ENCODE measurements at regions not wholly inside any gene's neighbourhood (a gene's known extent, or its start where the extent isn't known, plus 50 kb on each side); places are given as distances from the start of the nearest gene placed in this dataset.
"Not testable (repeated sequence)": the region's sequence is repeated elsewhere in the genome, so short reads cannot be mapped to it uniquely, and the experiment has no call there.

DNA sequence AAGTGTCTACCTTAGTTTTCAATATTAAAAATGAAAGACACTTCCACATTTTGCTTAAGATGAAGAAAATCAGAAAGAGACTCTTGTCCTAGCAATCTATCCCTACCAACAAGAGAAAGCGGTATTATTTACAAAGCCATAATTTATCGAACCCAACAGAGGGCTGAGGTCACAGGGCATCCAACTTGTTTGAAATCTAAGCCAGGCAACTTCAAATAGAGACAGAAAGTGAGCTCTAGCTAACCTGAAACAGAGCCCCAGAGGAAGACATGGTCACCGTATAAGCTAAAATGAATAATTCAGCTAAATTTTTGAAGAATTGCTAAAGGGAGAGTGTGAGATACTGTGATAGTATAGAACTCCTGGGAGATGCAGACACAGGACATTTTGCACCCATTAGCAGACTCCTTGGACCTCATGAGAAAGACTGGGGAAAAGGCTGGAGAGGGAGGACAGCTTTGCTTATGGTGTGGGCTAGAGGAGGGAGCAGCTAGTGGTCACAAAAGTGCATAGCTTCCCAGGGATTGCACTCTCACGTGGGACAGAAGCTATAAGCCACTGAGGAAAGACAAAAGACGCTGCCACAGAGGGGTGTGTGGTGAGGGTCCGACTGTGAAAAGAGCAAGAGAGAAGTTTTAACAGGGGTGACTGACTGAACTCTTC lies 624.2 kb upstream of the GRIN3A start:
- Mint-ChIP-seq H3K4me1 (no peaks in the 10 kb centered on the region), H3K27me3 (no peaks in the 10 kb centered on the region), H3K27ac (no peak overlapping the region), H3K9me3 (peaks cover 2% of the 10 kb centered on the region), H3K4me3 (no peak overlapping the region), H3K36me3 (ENCODE audit: low read depth) (no peaks in the 10 kb centered on the region)
- no peak for DNase-seq
- CTCF ChIA-PET, result no interaction called here
- POLR2A ChIA-PET, result no interaction called here

DNA sequence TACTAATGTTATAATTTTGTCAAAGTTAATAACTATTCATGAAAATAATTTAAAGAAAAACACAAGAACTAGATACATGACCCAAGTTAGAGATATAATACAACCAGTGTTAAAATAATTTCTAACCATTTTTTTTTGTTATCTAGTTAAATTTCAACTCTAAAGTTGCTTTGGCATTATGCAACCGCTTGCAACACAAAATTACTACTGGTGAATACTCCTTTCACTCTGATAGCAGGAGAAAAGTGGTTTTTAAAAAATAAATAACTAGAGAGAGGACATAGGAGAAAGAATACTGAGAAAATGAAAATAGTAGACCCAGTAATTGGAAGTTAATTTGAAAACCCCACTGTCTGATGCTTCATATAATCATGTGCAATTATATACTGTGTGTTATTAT lies 622.4 kb upstream of the GRIN3A start:
- Mint-ChIP-seq H3K4me3 (no peak overlapping the region), H3K36me3 (ENCODE audit: low read depth) (no peaks in the 10 kb centered on the region), H3K4me1 (no peaks in the 10 kb centered on the region), H3K27me3 (no peaks in the 10 kb centered on the region), H3K27ac (no peak overlapping the region), H3K9me3 (peaks cover 8% of the 10 kb centered on the region)
- CTCF ChIA-PET, result no interaction called here
- POLR2A ChIA-PET, result no interaction called here
- DNase-seq, result no peak

DNA sequence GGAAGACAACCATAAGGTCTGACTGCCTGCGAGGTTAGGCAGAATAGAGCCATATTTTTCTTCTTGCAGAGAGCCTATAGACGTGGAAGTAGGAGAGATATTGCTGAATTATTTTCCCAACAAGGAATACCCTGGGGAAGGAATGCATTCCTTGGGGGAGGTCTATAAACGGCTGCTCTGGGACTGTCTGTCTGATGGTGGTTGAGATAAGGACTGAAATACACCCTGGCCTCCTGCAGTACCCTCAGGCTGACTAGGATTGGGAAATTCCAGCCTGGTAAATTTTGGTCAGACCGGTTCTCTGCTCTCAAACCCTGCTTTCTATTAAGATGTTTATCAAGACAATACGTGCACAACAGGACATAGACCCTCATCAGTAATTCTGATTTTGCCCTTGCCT lies 617.5 kb upstream of the GRIN3A start:
- Mint-ChIP-seq H3K27me3 (no peaks in the 10 kb centered on the region), H3K36me3 (ENCODE audit: low read depth) (no peaks in the 10 kb centered on the region), H3K9me3 (peaks cover 7% of the 10 kb centered on the region), H3K4me1 (no peaks in the 10 kb centered on the region), H3K4me3 (no peak overlapping the region), H3K27ac (no peak overlapping the region)
- ChIA-PET POLR2A (no interaction called here), CTCF (no interaction called here)
- DNase-seq, result no peak

DNA sequence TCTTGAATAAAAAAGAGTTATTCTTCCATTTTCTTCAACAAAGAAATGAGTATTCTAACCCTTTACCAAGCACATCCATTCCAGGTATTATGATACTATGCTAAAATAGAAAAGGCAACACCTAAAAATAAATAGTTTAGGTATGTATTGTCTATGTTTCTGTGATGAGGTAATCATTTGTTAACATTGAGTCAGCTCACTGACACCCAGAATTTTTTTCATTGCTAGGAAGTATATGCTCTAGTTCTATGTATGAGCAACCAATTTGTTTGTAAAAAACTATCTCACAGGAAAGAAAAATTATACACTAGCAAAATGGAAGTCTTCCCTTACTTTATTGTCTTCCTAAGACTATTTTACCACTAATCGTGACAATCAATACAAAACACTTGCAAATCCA lies 615.6 kb upstream of the GRIN3A start:
- H3K27me3 Mint-ChIP-seq, result no peaks in the 10 kb centered on the region
- no peak overlapping the region for H3K4me3 Mint-ChIP-seq
- POLR2A ChIA-PET, result no interaction called here
- no peak overlapping the region for H3K27ac Mint-ChIP-seq
- H3K4me1 Mint-ChIP-seq, result no peaks in the 10 kb centered on the region
- H3K9me3 Mint-ChIP-seq, result peaks cover 9% of the 10 kb centered on the region
- DNase-seq, result no peak
- H3K36me3 Mint-ChIP-seq (ENCODE audit: low read depth), result no peaks in the 10 kb centered on the region
- CTCF ChIA-PET, result no interaction called here

DNA sequence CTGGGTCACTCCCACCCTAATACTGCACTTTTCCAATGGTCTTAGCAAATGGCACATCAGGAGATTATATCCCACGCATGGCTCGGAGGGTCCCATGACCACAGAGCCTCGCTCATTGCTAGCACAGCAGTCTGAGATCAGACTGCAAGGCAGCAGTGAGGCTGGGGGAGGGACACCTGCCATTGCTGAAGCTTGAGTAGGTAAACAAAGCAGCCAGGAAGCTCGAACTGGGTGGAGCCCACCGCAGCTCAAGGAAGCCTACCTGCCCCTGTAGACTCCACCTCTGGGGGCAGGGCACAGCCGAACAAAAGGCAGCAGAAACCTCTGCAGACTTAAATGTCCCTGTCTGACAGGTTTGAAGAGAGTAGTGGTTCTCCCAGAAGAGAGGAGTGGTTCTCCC lies 599.0 kb upstream of the GRIN3A start:
- H3K4me3 Mint-ChIP-seq; H3K27ac Mint-ChIP-seq; H3K27me3 Mint-ChIP-seq; H3K4me1 Mint-ChIP-seq; CTCF ChIA-PET; H3K9me3 Mint-ChIP-seq; DNase-seq; H3K36me3 Mint-ChIP-seq (ENCODE audit: low read depth); POLR2A ChIA-PET: not testable (repeated sequence)

DNA sequence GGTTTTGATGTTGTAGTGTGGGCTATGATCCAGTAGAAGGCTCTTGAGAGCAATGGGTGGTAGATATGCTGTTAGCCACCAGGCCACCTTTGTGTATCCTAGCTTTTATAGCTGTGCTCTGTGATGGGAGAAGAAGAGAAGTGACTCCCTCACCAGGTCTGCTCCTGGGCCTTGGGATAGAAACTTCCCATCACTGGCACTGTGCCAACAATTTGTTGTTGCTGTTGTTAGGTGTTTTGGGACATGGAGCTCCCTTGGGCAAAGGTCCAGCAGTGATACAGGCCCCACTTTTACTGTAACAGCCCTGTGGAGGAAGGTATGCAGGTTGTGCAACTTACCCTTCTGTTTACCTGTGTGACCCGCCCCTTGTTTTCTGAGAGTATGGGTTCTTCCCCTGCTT lies 570.9 kb upstream of the GRIN3A start:
- Mint-ChIP-seq H3K9me3 (peaks cover 5% of the 10 kb centered on the region), H3K36me3 (ENCODE audit: low read depth) (no peaks in the 10 kb centered on the region), H3K4me3 (no peak overlapping the region), H3K4me1 (no peaks in the 10 kb centered on the region), H3K27me3 (no peaks in the 10 kb centered on the region), H3K27ac (no peak overlapping the region)
- CTCF ChIA-PET, result no interaction called here
- POLR2A ChIA-PET, result no interaction called here
- no peak for DNase-seq

DNA sequence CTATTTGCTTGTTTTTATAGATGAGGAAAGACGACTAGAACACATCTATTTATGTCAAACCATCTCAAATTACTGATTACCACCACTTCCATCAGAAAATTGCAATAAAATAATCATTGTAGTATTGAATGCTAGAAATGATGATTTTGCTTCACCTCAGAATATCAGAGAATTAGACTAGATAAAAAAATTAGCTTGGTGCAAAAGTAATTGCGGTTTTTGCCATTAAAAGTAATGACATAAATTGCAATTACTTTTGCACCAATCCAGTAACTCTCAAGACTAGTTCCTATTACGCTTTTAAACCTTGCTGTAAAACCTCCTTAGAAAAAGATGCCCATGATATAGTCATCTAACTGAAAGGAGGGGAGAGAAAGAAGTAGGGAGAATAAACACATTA lies 556.7 kb upstream of the GRIN3A start:
- no peak for DNase-seq
- H3K27me3 Mint-ChIP-seq, result no peaks in the 10 kb centered on the region
- POLR2A ChIA-PET, result no interaction called here
- no peak overlapping the region for H3K4me3 Mint-ChIP-seq
- CTCF ChIA-PET, result no interaction called here
- H3K27ac Mint-ChIP-seq, result no peak overlapping the region
- H3K9me3 Mint-ChIP-seq, result peaks cover 6% of the 10 kb centered on the region
- H3K36me3 Mint-ChIP-seq (ENCODE audit: low read depth), result no peaks in the 10 kb centered on the region
- H3K4me1 Mint-ChIP-seq, result no peaks in the 10 kb centered on the region

DNA sequence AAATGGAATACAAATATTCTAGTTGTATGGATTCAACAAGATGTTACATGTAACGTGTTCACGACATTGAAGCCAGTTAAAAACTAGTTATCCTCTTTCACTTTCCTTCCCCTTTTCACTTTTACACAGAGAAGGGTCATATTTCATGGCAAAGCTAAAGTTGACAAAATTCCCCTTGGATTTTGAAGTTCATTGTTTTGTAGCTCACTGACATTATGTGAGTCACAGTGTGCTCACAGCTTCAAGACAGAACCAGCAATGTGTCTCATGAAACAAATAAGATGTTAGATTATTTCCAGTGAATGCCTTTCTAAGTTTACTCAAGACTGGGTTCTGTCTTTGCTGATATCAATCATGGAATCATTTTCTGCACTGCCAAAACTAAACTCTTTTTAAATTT lies 535.5 kb upstream of the GRIN3A start:
- Mint-ChIP-seq H3K4me1 (no peaks in the 10 kb centered on the region), H3K4me3 (no peak overlapping the region), H3K27ac (no peak overlapping the region), H3K36me3 (ENCODE audit: low read depth) (no peaks in the 10 kb centered on the region), H3K9me3 (peaks cover 4% of the 10 kb centered on the region), H3K27me3 (no peaks in the 10 kb centered on the region)
- ChIA-PET POLR2A (no interaction called here), CTCF (no interaction called here)
- DNase-seq, result no peak

DNA sequence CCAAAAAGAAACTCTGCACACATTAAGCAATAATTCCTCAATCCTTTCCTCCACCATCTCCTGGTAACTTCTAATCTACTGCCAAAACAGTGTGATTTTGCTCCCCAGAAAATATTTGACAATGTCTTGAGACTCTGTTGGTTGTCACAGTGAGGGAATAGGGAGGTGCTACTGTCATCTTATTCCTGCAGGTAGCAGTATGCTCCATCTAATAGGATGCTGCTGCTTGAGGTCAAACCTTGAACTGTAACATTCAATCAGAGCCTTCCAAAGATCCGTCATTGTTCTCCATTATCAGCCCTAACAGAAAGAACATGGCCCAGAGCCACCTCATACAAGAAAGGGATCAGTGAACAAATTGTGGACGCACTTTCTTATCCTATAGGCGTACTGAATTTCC lies 514.7 kb upstream of the GRIN3A start:
- Mint-ChIP-seq H3K4me1 (no peaks in the 10 kb centered on the region), H3K36me3 (ENCODE audit: low read depth) (no peaks in the 10 kb centered on the region), H3K27ac (no peak overlapping the region), H3K4me3 (no peak overlapping the region), H3K27me3 (no peaks in the 10 kb centered on the region), H3K9me3 (peaks cover 1% of the 10 kb centered on the region)
- CTCF ChIA-PET, result no interaction called here
- DNase-seq, result no peak
- POLR2A ChIA-PET, result no interaction called here

DNA sequence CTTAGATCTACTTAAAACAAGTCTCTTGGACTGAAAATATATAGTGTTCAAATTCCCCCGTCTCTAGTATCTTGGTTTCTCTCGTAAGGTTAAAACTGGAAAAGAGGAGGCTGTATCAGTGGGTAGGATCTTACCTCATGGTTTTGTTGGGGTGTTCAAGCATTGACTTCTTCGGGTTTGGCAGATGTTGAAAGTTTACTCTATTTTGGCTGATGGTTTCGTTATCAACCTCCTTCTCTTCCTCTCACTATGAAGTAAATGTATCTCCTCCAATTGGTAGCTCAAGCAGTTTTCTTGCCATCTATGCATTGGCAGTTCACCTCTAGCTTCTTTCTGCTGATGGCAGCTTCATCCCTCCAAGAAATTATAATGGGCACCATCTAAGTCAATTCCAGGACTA lies 506.5 kb upstream of the GRIN3A start:
- H3K4me1 Mint-ChIP-seq, result no peaks in the 10 kb centered on the region
- POLR2A ChIA-PET, result no interaction called here

DNA sequence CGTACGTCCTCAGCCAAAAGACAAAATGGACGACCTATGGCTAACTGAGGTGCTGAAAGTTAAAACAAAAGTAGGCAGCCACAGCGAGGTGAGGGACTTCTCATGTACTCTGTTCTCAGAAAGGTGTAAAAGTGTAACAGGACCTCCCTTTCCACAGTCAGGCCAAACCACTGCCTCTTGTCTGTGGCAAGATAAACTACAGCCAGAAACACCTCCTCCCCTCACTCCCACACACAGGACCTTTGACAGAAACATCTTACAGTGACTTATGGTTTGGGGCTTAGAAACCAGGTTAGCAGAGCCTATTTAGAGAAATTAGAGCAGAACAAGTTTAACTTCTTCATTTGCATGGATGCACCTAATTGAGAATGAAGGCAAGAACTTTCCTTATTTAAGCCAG lies 499.1 kb upstream of the GRIN3A start:
- ChIA-PET POLR2A (no interaction called here), CTCF (no interaction called here)
- Mint-ChIP-seq H3K27me3 (no peaks in the 10 kb centered on the region), H3K4me1 (no peaks in the 10 kb centered on the region), H3K9me3 (no peaks in the 10 kb centered on the region), H3K36me3 (ENCODE audit: low read depth) (no peaks in the 10 kb centered on the region), H3K4me3 (no peak overlapping the region), H3K27ac (no peak overlapping the region)
- DNase-seq, result no peak

More for the DNA sequence above, 506.5 kb upstream of the GRIN3A start:
- CTCF ChIA-PET, result no interaction called here
- H3K27me3 Mint-ChIP-seq, result no peaks in the 10 kb centered on the region
- H3K36me3 Mint-ChIP-seq (ENCODE audit: low read depth), result no peaks in the 10 kb centered on the region
- no peak overlapping the region for H3K27ac Mint-ChIP-seq
- no peak overlapping the region for H3K4me3 Mint-ChIP-seq
- DNase-seq, result no peak
- peaks cover 5% of the 10 kb centered on the region for H3K9me3 Mint-ChIP-seq

DNA sequence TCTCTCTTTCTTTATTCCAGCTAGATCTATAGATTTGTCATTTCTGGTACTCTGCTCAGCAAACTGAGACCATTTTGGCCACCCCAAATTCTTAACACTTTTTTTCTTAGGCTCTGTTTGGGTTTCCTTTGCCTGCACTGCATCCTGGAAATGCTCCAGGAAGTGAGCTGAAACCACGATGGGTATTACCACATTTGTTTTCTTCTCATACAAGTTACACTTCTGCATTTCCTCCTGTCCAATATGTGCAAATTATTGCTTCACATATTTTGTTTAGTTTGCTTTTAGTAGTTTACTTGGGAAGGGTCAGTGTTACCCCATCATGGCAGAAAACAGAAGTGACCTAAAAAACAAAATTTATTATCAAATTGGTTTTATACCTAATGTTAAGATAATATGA lies 498.6 kb upstream of the GRIN3A start:
- ChIA-PET POLR2A (no interaction called here), CTCF (no interaction called here)
- no peaks in the 10 kb centered on the region for H3K27me3 Mint-ChIP-seq
- no peaks in the 10 kb centered on the region for H3K9me3 Mint-ChIP-seq
- H3K4me1 Mint-ChIP-seq, result no peaks in the 10 kb centered on the region
- H3K4me3 Mint-ChIP-seq, result no peak overlapping the region
- no peak for DNase-seq
- H3K27ac Mint-ChIP-seq, result no peak overlapping the region
- no peaks in the 10 kb centered on the region for H3K36me3 Mint-ChIP-seq (ENCODE audit: low read depth)

DNA sequence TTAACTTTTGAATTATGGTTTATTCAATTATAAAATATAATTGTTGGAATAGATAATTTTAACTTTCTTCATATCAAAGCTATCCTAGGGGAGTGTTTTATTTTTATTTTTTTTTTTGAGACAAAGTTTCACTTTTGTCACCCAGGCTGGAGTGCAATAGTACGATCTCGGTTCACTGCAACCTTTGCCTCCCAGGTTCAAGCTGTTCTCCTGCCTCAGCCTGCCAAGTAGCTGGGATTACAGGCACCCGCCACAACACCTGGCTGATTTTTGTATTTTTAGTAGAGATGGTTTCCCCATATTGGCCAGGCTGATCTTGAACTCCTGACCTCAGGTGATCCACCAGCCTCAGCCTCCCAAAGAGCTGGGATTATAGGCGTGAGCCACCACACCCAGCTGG lies 489.0 kb upstream of the GRIN3A start:
- DNase-seq; H3K27ac Mint-ChIP-seq; H3K4me1 Mint-ChIP-seq; H3K27me3 Mint-ChIP-seq; POLR2A ChIA-PET; H3K4me3 Mint-ChIP-seq; H3K36me3 Mint-ChIP-seq (ENCODE audit: low read depth); CTCF ChIA-PET; H3K9me3 Mint-ChIP-seq: not testable (repeated sequence)

DNA sequence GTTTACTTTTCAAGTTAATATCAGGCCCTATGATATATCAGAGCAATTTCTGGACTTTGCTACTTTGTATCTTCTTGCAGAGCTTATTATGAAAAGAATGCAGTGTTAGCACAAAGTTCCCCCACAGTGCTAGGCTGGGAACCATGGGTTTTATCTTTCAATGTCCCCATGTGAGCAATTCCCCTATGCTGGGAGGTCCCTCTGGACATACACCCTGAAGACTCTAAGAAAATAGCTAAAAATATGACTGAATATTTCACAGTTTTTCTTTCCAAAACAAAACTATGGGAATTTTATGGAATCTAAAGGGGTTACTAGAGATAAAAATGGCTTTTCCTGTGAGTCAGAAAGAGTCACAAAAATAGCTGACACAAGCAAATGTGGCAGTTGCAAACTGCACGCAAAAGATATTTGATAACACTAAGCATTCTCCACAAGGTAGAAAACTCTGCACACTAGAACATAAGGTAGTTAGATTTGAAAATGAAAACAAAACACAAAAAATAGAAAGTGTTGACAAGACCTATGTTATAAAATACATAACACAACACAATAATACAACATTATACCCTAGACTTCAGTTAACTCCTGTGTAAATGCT lies 487.5 kb upstream of the GRIN3A start:
- Mint-ChIP-seq H3K4me1 (no peaks in the 10 kb centered on the region), H3K27ac (no peak overlapping the region), H3K36me3 (ENCODE audit: low read depth) (no peaks in the 10 kb centered on the region), H3K9me3 (peaks cover 3% of the 10 kb centered on the region), H3K27me3 (no peaks in the 10 kb centered on the region), H3K4me3 (no peak overlapping the region)
- ChIA-PET CTCF (no interaction called here), POLR2A (no interaction called here)
- no peak for DNase-seq
